ENCODE measurements at regions not wholly inside any gene's neighbourhood (a gene's known extent, or its start where the extent isn't known, plus 50 kb on each side); places are given as distances from the start of the nearest gene placed in this dataset.

DNA sequence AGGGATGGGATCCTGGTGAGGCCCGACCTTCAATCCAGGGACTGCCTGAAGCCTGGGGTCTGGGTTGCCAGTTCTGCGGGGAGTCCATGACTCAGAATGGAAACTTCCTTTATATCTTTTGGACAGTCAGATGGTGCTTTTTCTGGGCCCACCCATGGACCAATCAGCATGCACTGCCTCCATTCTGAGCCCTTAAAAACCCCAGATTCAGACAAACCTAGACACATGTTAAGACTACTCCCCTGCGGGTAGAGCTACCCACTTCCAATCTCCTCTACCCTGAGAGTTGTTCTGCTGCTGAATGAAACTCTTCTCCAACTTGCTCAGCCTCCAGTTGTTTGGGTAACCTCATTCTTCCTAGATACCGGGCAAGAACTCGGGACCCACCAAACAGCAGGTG, 1315.2 kb upstream of the MIR17HG start:
- H3K4me3 Mint-ChIP-seq, result no peak overlapping the region
- no peak for DNase-seq (ENCODE audit: low read depth, low spot score)
- TF ChIP-seq CTCF (conservative IDR thresholded peaks at IDR 0.05), result no peak
- H3K4me1 Mint-ChIP-seq, result no peaks in the 10 kb centered on the region
- no peak overlapping the region for H3K27ac Mint-ChIP-seq (ENCODE audit: unreplicated experiment)
- peaks cover 9% of the 10 kb centered on the region for H3K9me3 Mint-ChIP-seq
- no peaks in the 10 kb centered on the region for H3K36me3 Mint-ChIP-seq (ENCODE audit: low read depth)
- no peaks in the 10 kb centered on the region for H3K27me3 Mint-ChIP-seq (ENCODE audit: low read depth)

DNA sequence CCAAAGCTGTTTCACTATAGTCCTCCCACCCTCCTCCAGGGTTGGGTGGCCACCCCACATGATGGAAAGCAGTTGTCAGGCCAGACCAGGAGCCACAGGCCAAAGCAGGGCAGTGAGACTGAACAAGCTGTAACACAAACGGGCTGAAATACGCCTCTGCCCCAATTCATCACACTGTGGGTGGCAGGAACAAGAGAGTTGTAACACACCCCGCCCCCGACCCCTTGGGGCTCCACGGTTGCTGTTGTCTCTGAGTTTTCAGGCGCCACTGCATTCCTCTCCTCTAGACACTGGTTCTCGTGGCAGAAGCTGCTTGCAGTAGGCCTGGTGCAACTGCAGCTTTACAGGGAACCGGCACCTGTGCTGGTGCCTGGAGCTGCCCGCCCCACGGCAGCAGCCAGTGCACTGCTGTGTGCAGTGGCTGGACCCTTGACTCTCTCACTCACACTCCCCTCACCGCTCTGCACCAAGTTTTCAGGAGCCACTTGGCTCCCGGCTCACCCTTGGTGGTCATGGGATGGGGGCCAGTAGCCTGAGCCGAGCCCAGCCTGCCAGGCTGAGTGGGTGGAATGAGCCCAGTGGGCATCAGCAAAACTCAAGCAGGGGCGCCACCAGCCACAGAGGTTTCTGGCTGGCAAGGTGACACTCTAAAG, 1314.5 kb upstream of the MIR17HG start:
- TF ChIP-seq CTCF (conservative IDR thresholded peaks at IDR 0.05), result no peak
- no peak overlapping the region for H3K4me3 Mint-ChIP-seq
- H3K27ac Mint-ChIP-seq (ENCODE audit: unreplicated experiment), result no peak overlapping the region
- H3K27me3 Mint-ChIP-seq (ENCODE audit: low read depth), result no peaks in the 10 kb centered on the region
- H3K4me1 Mint-ChIP-seq, result no peaks in the 10 kb centered on the region
- peaks cover 9% of the 10 kb centered on the region for H3K9me3 Mint-ChIP-seq
- no peak for DNase-seq (ENCODE audit: low read depth, low spot score)
- no peaks in the 10 kb centered on the region for H3K36me3 Mint-ChIP-seq (ENCODE audit: low read depth)

GRCh38 chr13:90039516-90039915, 1308.0 kb upstream of the MIR17HG start:
- no peaks in the 10 kb centered on the region for H3K27me3 Mint-ChIP-seq (ENCODE audit: low read depth)
- TF ChIP-seq CTCF (conservative IDR thresholded peaks at IDR 0.05), result no peak
- H3K36me3 Mint-ChIP-seq (ENCODE audit: low read depth), result peaks cover 2% of the 10 kb centered on the region
- no peak overlapping the region for H3K4me3 Mint-ChIP-seq
- no peak for DNase-seq (ENCODE audit: low read depth, low spot score)
- H3K27ac Mint-ChIP-seq (ENCODE audit: unreplicated experiment), result no peak overlapping the region
- peaks cover 8% of the 10 kb centered on the region for H3K9me3 Mint-ChIP-seq
- no peaks in the 10 kb centered on the region for H3K4me1 Mint-ChIP-seq

GRCh38 chr13:90047600-90047999, 1299.9 kb upstream of the MIR17HG start:
- H3K9me3 Mint-ChIP-seq, result peaks cover 11% of the 10 kb centered on the region
- no peak overlapping the region for H3K27ac Mint-ChIP-seq (ENCODE audit: unreplicated experiment)
- H3K36me3 Mint-ChIP-seq (ENCODE audit: low read depth), result peaks cover 11% of the 10 kb centered on the region
- no peak for DNase-seq (ENCODE audit: low read depth, low spot score)
- no peaks in the 10 kb centered on the region for H3K4me1 Mint-ChIP-seq
- TF ChIP-seq CTCF (conservative IDR thresholded peaks at IDR 0.05), result no peak
- H3K27me3 Mint-ChIP-seq (ENCODE audit: low read depth), result no peaks in the 10 kb centered on the region
- H3K4me3 Mint-ChIP-seq, result no peak overlapping the region

GRCh38 chr13:90049989-90050671, 1297.4 kb upstream of the MIR17HG start:
- no peak for DNase-seq (ENCODE audit: low read depth, low spot score)
- Mint-ChIP-seq H3K9me3 (peaks cover 11% of the 10 kb centered on the region), H3K36me3 (ENCODE audit: low read depth) (peaks cover 8% of the 10 kb centered on the region), H3K27ac (ENCODE audit: unreplicated experiment) (no peak overlapping the region), H3K4me3 (no peak overlapping the region), H3K4me1 (no peaks in the 10 kb centered on the region), H3K27me3 (ENCODE audit: low read depth) (no peaks in the 10 kb centered on the region)
- TF ChIP-seq CTCF (conservative IDR thresholded peaks at IDR 0.05), result no peak
